ENCODE measurements at regions not wholly inside any gene's neighbourhood (a gene's known extent, or its start where the extent isn't known, plus 50 kb on each side); places are given as distances from the start of the nearest gene placed in this dataset.

DNA sequence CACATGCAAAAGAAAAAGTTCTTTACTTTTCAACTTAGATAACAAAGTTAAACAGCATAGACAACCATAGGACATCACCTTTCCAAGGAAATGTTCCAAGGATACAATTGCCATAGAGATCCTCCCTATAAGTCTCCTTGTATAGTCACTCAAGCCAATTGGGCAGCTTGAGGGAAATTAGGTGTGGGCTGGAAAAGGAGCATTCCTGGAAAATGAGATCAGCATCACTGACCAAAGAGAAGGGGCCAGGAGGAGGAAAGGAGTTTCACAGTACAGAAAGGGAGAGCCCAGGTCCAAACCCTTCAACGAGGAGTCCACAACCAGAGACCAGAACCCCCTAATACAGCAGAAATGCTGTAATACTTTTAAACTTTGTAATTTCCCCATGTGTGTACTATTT is 91.5 kb upstream of the PPARGC1A start:
- H3K27me3 ChIP-seq, result no peaks in the 10 kb centered on the region
- intact Hi-C loops (cut with DNase I; ENCODE audit: low total_unique reads), result no loop called here
- no peak overlapping the region for H3K4me3 ChIP-seq
- DNase-seq (no peak), ATAC-seq (no peak)
- no peaks in the 10 kb centered on the region for H3K36me3 ChIP-seq
- no peaks in the 10 kb centered on the region for H3K4me1 ChIP-seq
- in situ Hi-C loops (cut with MboI; ENCODE audit: low sequenced_read_pairs in 4 of 4), result no loop called here
- TF ChIP-seq, protein P1, sequence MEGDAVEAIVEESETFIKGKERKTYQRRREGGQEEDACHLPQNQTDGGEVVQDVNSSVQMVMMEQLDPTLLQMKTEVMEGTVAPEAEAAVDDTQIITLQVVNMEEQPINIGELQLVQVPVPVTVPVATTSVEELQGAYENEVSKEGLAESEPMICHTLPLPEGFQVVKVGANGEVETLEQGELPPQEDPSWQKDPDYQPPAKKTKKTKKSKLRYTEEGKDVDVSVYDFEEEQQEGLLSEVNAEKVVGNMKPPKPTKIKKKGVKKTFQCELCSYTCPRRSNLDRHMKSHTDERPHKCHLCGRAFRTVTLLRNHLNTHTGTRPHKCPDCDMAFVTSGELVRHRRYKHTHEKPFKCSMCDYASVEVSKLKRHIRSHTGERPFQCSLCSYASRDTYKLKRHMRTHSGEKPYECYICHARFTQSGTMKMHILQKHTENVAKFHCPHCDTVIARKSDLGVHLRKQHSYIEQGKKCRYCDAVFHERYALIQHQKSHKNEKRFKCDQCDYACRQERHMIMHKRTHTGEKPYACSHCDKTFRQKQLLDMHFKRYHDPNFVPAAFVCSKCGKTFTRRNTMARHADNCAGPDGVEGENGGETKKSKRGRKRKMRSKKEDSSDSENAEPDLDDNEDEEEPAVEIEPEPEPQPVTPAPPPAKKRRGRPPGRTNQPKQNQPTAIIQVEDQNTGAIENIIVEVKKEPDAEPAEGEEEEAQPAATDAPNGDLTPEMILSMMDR (IDR thresholded peaks at IDR 0.05 in 4 of 5, conservative IDR thresholded peaks at IDR 0.05 in 1 of 5), result no peak
- TF ChIP-seq POLR2A (IDR thresholded peaks at IDR 0.05), result no peak
- no peak overlapping the region for H3K27ac ChIP-seq
- H3K9me3 ChIP-seq, result no peaks in the 10 kb centered on the region

DNA sequence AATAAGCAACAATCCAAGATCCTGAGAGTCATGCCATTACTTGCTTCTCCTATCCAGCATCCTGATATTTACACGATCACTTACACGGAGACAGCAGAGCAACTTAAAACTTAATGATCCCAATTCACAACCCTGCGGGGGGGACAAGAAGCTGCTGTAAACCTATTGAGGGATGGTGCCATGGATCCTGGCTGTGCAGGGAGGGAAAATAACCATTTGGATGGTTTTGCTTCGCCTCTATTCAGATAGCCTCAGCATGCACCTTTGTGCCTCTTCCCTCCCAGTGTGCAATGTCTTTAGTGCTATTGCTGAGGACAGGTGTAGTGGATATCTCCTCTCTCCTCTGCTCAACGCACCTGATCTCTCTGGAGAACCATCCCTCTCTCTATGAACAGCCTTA is 89.7 kb upstream of the PPARGC1A start:
- Histone ChIP-seq H3K9me3 (no peaks in the 10 kb centered on the region), H3K27me3 (no peaks in the 10 kb centered on the region), H3K4me3 (no peak overlapping the region), H3K36me3 (no peaks in the 10 kb centered on the region), H3K27ac (no peak overlapping the region), H3K4me1 (no peaks in the 10 kb centered on the region)
- intact Hi-C loops (cut with DNase I; ENCODE audit: low total_unique reads) (no loop called here), in situ Hi-C loops (cut with MboI; ENCODE audit: low sequenced_read_pairs in 4 of 4) (no loop called here)
- no peak for ATAC-seq
- TF ChIP-seq, protein P1 (IDR thresholded peaks at IDR 0.05 in 4 of 5, conservative IDR thresholded peaks at IDR 0.05 in 1 of 5), result no peak
- no peak for TF ChIP-seq POLR2A (IDR thresholded peaks at IDR 0.05)
- no peak for DNase-seq

DNA sequence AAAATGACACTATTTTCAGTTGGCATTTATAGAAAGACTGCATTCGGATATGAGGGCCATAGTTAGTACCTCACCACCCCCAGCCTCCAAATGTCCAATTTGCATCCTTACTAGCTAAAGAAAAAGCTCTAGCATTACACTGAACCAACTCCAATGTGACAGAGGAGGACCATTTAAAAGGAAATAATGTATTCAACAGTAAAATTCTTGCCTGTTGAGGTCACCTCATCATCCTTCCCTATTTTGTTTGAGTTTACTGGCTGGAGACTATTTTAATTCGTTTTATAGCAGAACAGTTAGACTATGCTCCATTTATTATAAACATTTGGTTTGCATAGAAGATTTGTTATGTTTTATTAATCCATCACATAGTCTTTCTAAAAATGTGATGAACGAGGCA is 88.2 kb upstream of the PPARGC1A start:
- TF ChIP-seq, protein P1 (IDR thresholded peaks at IDR 0.05 in 4 of 5, conservative IDR thresholded peaks at IDR 0.05 in 1 of 5), result no peak
- no peak for TF ChIP-seq POLR2A (IDR thresholded peaks at IDR 0.05)
- H3K36me3 ChIP-seq, result no peaks in the 10 kb centered on the region
- H3K4me1 ChIP-seq, result no peaks in the 10 kb centered on the region
- in situ Hi-C loops (cut with MboI; ENCODE audit: low sequenced_read_pairs in 4 of 4) (no loop called here), intact Hi-C loops (cut with DNase I; ENCODE audit: low total_unique reads) (no loop called here)
- H3K4me3 ChIP-seq, result no peak overlapping the region
- ATAC-seq (no peak), DNase-seq (no peak)
- no peaks in the 10 kb centered on the region for H3K27me3 ChIP-seq
- no peak overlapping the region for H3K27ac ChIP-seq
- H3K9me3 ChIP-seq, result no peaks in the 10 kb centered on the region

DNA sequence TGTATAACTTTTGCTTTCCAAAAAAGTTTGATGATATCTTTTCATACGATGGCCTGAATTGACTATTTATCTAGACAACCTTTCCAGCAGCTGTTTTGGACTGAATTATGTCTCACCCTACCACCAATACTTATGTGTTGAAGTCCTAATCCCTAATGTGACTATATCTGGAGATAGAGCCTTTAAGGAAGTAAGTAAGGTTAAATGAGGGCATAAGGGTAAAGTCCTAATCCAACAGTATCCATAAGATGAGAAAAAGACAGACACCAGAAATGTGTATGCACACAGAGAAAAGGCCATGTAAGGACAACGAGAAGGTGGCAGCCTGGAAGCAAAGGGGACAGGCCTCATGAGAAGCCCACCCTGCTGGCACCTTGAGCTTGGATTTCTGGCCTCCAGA is 86.6 kb upstream of the PPARGC1A start:
- peaks cover 6 to 12% of the 10 kb centered on the region in 2 donors for H3K4me1 ChIP-seq
- H3K27ac ChIP-seq, result no peak overlapping the region
- intact Hi-C loops (cut with DNase I; ENCODE audit: low total_unique reads) (no loop called here), in situ Hi-C loops (cut with MboI; ENCODE audit: low sequenced_read_pairs in 4 of 4) (no loop called here)
- ATAC-seq (no peak), DNase-seq (no peak)
- H3K36me3 ChIP-seq, result no peaks in the 10 kb centered on the region
- no peak overlapping the region for H3K4me3 ChIP-seq
- TF ChIP-seq, protein P1 (IDR thresholded peaks at IDR 0.05 in 4 of 5, conservative IDR thresholded peaks at IDR 0.05 in 1 of 5), result no peak
- no peak for TF ChIP-seq POLR2A (IDR thresholded peaks at IDR 0.05)
- H3K27me3 ChIP-seq, result no peaks in the 10 kb centered on the region
- no peaks in the 10 kb centered on the region for H3K9me3 ChIP-seq

DNA sequence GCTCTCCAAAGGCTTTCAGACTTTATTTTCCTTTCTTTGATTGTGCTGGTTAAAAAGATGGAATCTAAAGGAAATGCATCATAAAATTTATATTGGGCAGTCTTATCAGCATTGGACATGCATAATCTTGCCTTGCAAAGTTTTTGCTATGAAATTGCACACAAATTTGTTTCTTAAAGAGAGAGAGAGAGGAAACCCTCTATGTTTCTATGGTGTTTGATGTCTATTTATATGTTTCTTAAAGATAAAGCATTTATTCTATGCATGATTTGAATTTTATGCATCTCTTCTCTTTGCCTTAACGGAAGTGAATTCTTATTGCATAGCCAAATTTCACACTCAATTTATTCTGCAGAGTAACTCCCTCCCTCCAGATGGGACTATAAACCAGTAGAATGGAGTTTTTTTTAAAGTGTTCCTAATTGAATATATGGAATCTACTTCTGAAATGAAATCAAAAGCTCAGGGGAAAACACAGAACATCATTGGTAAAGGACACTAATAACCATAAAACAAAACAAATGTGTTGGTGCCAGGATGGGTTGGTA is 83.5 kb upstream of the PPARGC1A start:
- in situ Hi-C loops (cut with MboI; ENCODE audit: low sequenced_read_pairs in 4 of 4) (no loop called here), intact Hi-C loops (cut with DNase I; ENCODE audit: low total_unique reads) (no loop called here)
- H3K27ac ChIP-seq, result no peak overlapping the region

More for the DNA sequence above, 83.5 kb upstream of the PPARGC1A start:
- H3K9me3 ChIP-seq, result no peaks in the 10 kb centered on the region
- no peak for TF ChIP-seq POLR2A (IDR thresholded peaks at IDR 0.05)
- TF ChIP-seq, protein P1 (IDR thresholded peaks at IDR 0.05 in 4 of 5, conservative IDR thresholded peaks at IDR 0.05 in 1 of 5), result no peak
- peaks cover 6 to 16% of the 10 kb centered on the region in 2 donors for H3K4me1 ChIP-seq
- no peak for ATAC-seq
- H3K4me3 ChIP-seq, result no peak overlapping the region
- no peaks in the 10 kb centered on the region for H3K27me3 ChIP-seq
- no peak for DNase-seq
- H3K36me3 ChIP-seq, result no peaks in the 10 kb centered on the region
